Heart left ventricle (tissue), 16 donors: ENCODE measurements at regions not wholly inside any gene's neighbourhood (a gene's known extent, or its start where the extent isn't known, plus 50 kb on each side); places are given as distances from the start of the nearest gene placed in this dataset.

Experiments used
- ATAC-seq, 4 donors: fragments of 200-7000 bp; cut with Tn5 transposase; one replicate each; pipeline ENCODE4 v1.9.1; 2020 to 2022; ENCODE audit warnings: moderate library complexity in 4 of 4, mild to moderate bottlenecking in 3 of 4, moderate number of reproducible peaks in 1 of 4
- DNase-seq, 5 donors: peaks; one replicate each; pipeline ENCODE4 v3.0.0-alpha.2; 2020
- H3K27ac ChIP-seq, 12 donors: fragments of 200-600 bp; sonication (generic) in 4 of 12; one replicate each; pipeline versions ENCODE4 v1.5.0 to v1.8.0; 2016 to 2022; ENCODE audit warnings: mild to moderate bottlenecking in 2 of 12
- H3K27me3 ChIP-seq, 9 donors: fragments of 200-600 bp; sonication (generic) in 2 of 9; one replicate each; pipeline versions ENCODE4 v1.5.1 to v1.8.0; 2016 to 2022; ENCODE audit warnings: mild to moderate bottlenecking in 3 of 9
- H3K36me3 ChIP-seq, 9 donors: fragments of 200-600 bp; sonication (generic) in 2 of 9; one replicate each; pipeline versions ENCODE4 v1.5.0 to v1.8.0; 2018 to 2022; ENCODE audit warnings: mild to moderate bottlenecking in 2 of 9
- H3K4me1 ChIP-seq, 12 donors: fragments of 200-600 bp; sonication (generic) in 4 of 12; one replicate each; pipeline versions ENCODE4 v1.5.0 to v1.8.0; 2016 to 2022; ENCODE audit warnings: mild to moderate bottlenecking in 3 of 12
- H3K4me3 ChIP-seq, 12 donors: fragments of 200-600 bp; sonication (generic) in 4 of 12; one replicate each; pipeline versions ENCODE4 v1.5.0 to v1.8.0; 2017 to 2022; ENCODE audit warnings: mild to moderate bottlenecking in 9 of 12, moderate library complexity in 4 of 12
- H3K9me3 ChIP-seq, 12 donors: fragments of 200-600 bp; sonication (generic) in 4 of 12; one replicate each; pipeline versions ENCODE4 v1.5.0 to v1.8.0; 2016 to 2022; ENCODE audit warnings: mild to moderate bottlenecking in 1 of 12
- POLR2A ChIP-seq, 2 donors: fragments of 450-650 bp; IDR thresholded peaks; one replicate each; pipeline ENCODE4 v1.6.1; 2017; ENCODE audit warnings: antibody characterized with exemption in 2 of 2, mild to moderate bottlenecking in 2 of 2, moderate library complexity in 2 of 2
- WGBS, 4 donors: extraction: QIAGEN DNeasy Blood & Tissue Kit in 2 of 4; methylation state at CpG; one replicate each; pipeline versions ENCODE4 v1.1.5 to v1.1.7; 2013 to 2018; 5-methylcytosine and 5-hydroxymethylcytosine counted together
- intact Hi-C, 10 donors: fragments of 100-400 bp; cut with DNase I; formaldehyde crosslinking; loops; one replicate each; pipeline versions ENCODE4 v1.11.1 to v1.14.2; 2022
- TF ChIP-seq, protein P1 (sequence below), 12 donors: fragments of 200-600 bp; sonication (generic) in 4 of 12; IDR thresholded peaks; one replicate each; pipeline versions ENCODE4 v1.5.0 to v1.8.0; 2018 to 2022; ENCODE audit warnings: antibody characterized with exemption in 12 of 12, mild to moderate bottlenecking in 5 of 12
- donor health status: ischemic (EF 13 %, LVEDD 7.1; RV severe dilation, severe dysfunction).
- donor health status: healthy with polysubstance abuse.
- donor health status: DM: no; HTN: yes; CAD: no.
- donor health status: DM: no; HTN: no; CAD: no.
- donor health status: ischemic (EF 25% LVEDD 6.9; RV normal size, moderate dysfunction).
- donor health status: ischemic (EF 25% LVEDD 5.7; RV mildly dilated, moderate dysfunction).
- donor health status: healthy.
- donor health status: DM: yes; HTN: yes; CAD: no.
- donor health status: ischemic (EF 35%, LVEDD 5.7; RV mildly dilated, moderate dysfunction).
- donor health status: nonischemic (EF 11% LVEDD 7.7; RV severe dilation, severe dysfunction).
- donor health status: DM: yes; HTN: yes; CAD: no.
- donor health status: PGD.
- donor health status: ischemic (EF 29% LVEDD 5.4; RV normal size, mild dysfunction).
- donor health status: nonischemic (EF 23%, LVEDD 6.1; RV moderate dilation, normal function).

DNA sequence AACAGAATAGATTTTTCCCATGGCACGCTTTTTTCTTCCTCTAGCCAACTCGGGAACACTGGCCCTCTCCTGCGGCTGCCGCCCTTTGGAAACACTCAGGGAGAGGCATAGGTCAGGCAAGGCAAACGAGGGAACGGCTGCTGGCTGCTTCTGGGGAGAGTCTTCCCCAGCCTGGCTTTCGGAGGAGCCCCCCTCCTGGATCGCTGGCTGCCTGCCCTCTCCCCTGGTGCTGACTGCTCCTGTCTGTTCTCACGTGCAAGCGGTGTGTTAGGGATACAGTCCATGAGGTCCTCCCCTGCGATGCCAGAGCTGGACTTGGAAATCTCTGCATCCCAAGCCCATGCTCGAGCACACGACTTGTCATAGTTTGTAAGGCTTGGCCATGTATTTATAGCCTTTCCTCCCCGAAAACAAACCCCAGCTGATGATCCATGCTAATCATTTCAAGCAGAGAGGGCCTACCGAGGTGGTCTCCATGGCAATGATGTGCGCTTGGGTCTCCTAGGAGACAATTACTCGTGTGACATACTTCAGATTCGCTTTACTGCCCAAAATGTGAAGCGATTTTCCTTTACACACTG is 315.6 kb upstream of the ATP10A start:
- Histone ChIP-seq H3K36me3 (no peaks in the 10 kb centered on the region), H3K27me3 (no peaks in the 10 kb centered on the region), H3K27ac (no peak overlapping the region), H3K9me3 (no peaks in the 10 kb centered on the region), H3K4me3 (no peak overlapping the region), H3K4me1 (no peaks in the 10 kb centered on the region)
- ATAC-seq (no peak), DNase-seq (no peak)
- WGBS, 4 donors, result 49 to 63% (median 58%) methylated on average over 17 to 19 of the region's 19 CpGs
- no peak for TF ChIP-seq POLR2A (IDR thresholded peaks at IDR 0.05)
- TF ChIP-seq, protein P1, sequence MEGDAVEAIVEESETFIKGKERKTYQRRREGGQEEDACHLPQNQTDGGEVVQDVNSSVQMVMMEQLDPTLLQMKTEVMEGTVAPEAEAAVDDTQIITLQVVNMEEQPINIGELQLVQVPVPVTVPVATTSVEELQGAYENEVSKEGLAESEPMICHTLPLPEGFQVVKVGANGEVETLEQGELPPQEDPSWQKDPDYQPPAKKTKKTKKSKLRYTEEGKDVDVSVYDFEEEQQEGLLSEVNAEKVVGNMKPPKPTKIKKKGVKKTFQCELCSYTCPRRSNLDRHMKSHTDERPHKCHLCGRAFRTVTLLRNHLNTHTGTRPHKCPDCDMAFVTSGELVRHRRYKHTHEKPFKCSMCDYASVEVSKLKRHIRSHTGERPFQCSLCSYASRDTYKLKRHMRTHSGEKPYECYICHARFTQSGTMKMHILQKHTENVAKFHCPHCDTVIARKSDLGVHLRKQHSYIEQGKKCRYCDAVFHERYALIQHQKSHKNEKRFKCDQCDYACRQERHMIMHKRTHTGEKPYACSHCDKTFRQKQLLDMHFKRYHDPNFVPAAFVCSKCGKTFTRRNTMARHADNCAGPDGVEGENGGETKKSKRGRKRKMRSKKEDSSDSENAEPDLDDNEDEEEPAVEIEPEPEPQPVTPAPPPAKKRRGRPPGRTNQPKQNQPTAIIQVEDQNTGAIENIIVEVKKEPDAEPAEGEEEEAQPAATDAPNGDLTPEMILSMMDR (IDR thresholded peaks at IDR 0.05), result no peak
- intact Hi-C loops, result loop anchor here in 3 of 10 donors (5.0 to 10.0 kb wide), 2 partner anchors 684 to 686 kb away; partner anchors contain the start of gene GABRA5 (in 2 of the 3)

DNA sequence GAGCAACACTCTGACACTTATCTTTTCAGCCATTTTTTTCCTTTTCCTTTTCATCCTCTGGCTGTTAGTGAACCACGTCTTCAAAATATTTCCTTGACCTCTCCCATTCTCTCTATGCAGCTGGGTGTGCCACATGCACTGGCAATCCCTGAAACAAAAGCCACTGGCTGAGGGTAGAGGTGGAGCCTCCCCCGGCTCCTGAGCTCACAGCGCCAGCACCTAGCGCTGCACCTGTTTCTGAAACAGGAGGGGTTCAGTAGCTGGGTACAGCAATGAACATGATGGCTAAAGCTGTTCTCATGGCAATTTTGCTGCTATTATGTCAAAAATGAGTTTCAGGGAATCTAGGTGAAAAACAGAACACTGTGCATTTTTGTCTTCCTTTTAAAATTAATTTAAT is 314.7 kb upstream of the ATP10A start:
- no peak for TF ChIP-seq POLR2A (IDR thresholded peaks at IDR 0.05)
- TF ChIP-seq, protein P1 (IDR thresholded peaks at IDR 0.05), result no peak
- Histone ChIP-seq H3K4me1 (no peaks in the 10 kb centered on the region), H3K4me3 (no peak overlapping the region), H3K27ac (no peak overlapping the region), H3K27me3 (no peaks in the 10 kb centered on the region), H3K9me3 (no peaks in the 10 kb centered on the region), H3K36me3 (no peaks in the 10 kb centered on the region)
- DNase-seq (no peak), ATAC-seq (no peak)
- intact Hi-C loops, result loop anchor here in 3 of 10 donors (5.0 to 10.0 kb wide), 2 partner anchors 684 to 687 kb away; partner anchors contain the start of gene GABRA5 (in 2 of the 3)
- 77 to 84% (median 80%) methylated on average over 4 of the region's 4 CpGs for WGBS, 4 donors

DNA sequence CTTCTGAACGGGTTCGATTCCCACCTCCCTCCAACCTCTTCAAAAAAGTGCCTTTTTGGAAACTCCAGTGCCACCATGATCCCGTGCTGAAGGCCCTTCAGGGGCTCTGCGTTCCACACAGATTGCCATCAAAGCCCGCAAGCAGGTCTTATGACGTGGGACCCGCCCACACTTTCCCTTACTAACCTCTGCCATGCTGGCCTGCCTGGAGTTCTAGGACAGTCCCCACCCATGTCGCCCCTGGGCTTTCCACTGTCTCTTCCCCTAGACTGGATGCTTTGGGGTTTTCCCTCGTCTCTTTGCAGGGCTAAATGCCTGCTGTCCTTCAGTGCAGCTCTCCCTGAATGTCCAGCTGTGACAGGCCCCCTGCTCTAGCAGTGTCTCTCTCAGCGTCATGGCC is 313.7 kb upstream of the ATP10A start:
- DNase-seq (no peak), ATAC-seq (no peak)
- no peaks in the 10 kb centered on the region for H3K4me1 ChIP-seq
- no peak overlapping the region for H3K4me3 ChIP-seq
- no peaks in the 10 kb centered on the region for H3K36me3 ChIP-seq
- intact Hi-C loops, result loop anchor here in 3 of 10 donors (5.0 to 10.0 kb wide), 2 partner anchors 685 to 688 kb away; partner anchors contain the start of gene GABRA5 (in 2 of the 3)
- 61 to 86% (median 77%) methylated on average over 9 to 10 of the region's 10 CpGs for WGBS, 4 donors
- H3K27me3 ChIP-seq, result no peaks in the 10 kb centered on the region
- TF ChIP-seq, protein P1 (IDR thresholded peaks at IDR 0.05), result no peak
- no peak for TF ChIP-seq POLR2A (IDR thresholded peaks at IDR 0.05)
- H3K9me3 ChIP-seq, result no peaks in the 10 kb centered on the region
- no peak overlapping the region for H3K27ac ChIP-seq

DNA sequence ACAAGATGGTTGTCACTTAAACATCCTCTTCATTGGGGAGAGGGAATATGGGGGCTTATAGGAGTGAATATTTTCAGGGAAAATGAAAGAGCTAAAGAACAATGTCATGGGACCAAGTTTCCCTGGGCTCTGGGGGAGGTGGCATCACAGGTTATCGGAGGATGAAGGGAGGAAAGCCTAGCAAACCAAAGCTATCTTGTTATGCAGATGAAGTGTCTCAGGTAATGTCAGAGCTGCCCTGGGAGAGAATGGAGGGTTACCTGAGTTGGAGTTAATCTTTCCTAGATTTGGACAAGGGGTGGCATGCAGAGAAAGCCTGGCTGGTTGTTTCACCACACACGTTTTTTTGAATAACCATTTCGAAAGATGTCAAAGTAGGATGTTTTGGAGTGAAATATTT is 308.1 kb upstream of the ATP10A start:
- no peak for TF ChIP-seq POLR2A (IDR thresholded peaks at IDR 0.05)

More for the DNA sequence above, 308.1 kb upstream of the ATP10A start:
- ATAC-seq (no peak), DNase-seq (no peak)
- Histone ChIP-seq H3K36me3 (no peaks in the 10 kb centered on the region), H3K4me1 (no peaks in the 10 kb centered on the region), H3K27me3 (no peaks in the 10 kb centered on the region), H3K9me3 (no peaks in the 10 kb centered on the region), H3K27ac (no peak overlapping the region), H3K4me3 (no peak overlapping the region)
- WGBS, 4 donors, result 63 to 69% (median 65%) methylated on average over 3 of the region's 3 CpGs
- intact Hi-C loops, result loop anchor here in 2 of 10 donors (10.0 kb wide), 1 partner anchor 694 kb away; the partner anchor contains the start of gene GABRA5 (in 2 of the 2)
